ENCODE measurements at regions not wholly inside any gene's neighbourhood (a gene's known extent, or its start where the extent isn't known, plus 50 kb on each side); places are given as distances from the start of the nearest gene placed in this dataset.

DNA sequence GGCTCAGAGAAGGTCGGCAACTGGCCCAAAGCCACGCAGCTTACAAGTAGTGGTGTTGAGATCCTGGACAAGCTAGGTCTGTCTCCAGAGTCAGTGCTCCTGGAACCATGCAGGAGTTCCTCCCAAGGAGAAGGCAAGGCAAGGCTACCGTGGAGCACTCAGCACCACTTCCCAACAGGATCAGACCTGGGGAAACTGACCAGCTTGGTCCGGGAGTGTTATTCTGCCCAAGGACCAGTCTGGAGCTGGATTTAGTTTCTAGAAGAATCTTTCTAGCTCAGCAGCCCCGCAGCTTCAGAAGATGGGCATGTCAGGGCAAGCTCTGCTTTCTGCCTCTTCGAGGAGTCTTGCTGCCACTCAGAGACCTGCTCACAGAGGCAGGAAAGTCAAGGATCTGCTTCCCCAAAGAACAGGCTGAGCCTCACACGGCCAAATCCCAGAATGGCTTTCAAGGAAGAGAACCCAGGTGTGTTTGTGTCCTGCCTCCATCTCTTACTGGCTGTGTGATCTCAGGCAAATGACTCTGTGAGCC, 302.8 kb downstream of the MATN1 start:
- DNase-seq = no peak

DNA sequence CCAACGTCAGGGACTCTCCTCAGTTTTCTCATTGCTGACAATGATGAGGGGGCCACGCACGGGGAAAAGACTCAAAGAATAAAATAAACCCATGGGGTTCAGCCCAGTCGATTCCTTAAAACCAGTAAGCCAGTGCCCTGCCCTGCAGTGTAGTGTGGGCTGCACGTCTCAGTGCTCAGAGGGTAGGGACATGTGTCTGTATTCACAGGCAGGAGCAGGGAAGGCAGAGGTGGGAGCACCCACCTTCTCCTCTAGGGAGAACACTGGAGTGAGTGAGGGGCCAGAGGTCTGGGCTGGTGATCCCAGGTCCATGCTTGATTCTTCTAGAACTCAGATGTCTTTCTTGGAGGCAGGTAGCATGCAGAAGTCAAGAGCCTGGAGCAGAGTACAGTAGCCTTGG, 303.6 kb downstream of the MATN1 start:
- DNase-seq = no peak

DNA sequence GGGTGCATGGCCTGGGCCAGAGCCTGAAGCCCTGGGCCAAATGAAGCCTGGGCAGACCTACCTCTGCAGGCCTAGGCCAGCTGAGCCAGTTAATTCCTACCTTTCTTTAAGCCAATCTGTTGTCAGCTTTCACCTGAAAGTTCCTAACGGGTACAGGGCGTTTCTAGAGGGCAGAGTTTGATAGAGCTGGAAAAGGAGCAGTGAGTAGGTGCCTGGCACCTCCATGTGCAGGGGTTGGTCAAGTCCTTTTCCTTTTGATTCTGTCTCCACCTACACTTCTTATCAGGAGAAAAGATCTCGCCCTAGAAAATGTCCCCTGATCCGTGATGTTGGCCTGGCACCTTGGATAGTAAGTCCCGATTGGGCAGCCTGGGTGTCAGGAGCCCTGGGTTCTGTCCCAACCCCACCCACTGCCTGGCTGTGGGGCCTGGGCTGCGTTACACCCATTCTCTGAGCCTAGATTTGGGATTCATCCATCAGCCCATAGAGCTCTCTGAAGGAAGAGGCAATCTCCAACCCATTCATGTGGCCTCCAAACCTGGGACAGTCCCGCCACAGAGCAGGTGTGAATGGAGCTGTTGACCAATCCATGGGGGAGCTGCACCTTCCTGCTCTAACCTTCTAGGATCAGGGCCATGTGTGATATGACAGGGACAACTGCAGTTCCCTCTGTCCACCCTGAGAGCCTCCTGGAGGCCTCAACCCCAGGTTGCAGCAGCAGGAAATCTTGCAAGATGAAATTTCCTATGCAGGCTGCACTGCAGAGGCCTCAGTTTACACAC, 304.3 kb downstream of the MATN1 start:
- DNase-seq = no peak

DNA sequence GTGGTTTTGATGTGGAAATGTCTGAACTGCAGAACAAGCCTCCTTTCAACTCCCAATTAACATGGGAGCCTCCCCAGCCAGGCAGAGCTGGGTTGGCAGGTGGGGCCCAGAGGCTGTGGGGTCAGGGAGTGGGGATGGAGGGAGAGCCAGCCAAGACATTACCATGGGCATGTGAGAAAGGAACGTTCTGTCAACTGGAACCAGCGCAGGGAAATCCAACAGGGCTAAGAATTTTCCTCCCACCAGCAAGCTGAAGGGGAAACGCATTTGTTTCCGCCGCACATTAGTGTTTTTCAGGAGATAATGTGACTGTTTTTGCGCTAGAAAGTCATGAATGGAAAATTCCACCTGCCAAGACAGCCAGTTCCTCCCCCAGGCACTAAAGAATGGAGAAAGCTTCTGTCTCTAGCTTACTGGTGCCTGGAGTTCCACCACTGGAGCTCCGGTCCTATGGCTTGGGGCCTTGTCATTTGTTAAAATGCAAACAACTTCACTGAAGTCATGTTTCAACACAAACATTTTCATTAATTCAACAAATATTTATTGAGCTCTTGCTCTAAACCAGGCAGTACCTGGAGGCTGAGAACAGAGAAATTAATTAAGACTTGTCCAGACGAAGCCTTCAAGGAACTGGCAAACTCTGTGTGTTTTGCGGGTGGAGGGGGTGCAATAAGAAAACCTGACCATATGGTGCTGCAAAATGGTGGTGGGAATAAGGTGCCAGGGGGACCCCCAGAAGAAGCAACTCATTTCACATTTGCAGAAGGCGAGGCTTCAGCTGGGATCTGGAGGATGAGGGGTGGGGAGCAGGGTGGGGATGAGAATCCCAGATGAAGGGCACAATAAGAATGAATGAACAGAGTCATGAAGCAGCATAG, 305.1 kb downstream of the MATN1 start:
- DNase-seq = peak; percentile 21

DNA sequence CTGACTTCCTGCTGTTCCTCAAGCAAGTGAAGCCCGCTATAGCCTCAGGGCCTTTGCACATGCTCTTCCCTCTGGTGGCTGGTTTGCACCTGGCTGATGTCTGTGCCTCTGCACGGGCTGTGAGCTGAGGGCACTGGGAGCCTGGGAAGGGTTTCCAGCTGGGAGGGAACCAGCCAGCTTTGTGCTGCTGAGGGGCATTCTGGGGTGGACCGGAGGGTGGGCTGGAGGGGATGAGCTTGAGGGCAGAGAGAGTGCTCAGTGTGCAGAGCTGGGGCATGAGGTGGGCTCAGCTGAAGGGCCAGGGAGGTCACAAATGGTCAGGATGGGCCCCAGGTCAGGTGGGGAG, 305.7 kb downstream of the MATN1 start:
- DNase-seq = no peak

DNA sequence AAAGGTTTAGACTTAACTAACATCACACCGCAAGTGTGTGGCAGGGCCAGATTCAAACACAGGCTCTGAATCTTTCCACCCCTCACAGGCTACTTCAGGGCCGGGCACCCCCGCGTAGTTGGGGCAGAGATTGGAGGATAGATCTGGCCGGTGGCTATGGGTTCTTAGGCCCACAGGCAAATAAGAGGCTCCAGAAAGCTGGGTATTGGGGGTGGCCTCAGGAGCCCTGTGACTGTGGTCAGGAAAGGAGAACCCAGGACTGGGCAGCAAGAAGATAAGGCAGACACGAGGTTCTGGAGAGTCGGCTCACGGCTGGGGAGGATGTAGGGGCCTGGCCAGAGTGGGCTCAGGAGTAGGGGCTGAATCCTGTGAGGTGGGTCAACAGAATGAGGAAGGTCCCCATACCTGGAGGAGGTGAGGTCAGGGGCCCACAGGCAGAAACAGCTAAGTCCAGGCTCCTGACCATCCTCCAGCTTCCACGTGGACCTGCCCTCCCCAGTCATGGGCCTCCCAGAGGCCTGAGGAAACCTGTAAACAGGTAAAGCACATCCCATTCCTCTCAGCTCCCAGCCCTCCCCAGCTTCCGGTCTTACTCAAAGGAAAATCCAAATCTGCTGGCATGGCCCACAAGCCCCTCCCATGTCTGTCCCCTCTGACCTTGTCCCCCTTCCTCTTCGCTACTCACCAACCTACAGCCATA, 306.2 kb downstream of the MATN1 start:
- no peak for DNase-seq

DNA sequence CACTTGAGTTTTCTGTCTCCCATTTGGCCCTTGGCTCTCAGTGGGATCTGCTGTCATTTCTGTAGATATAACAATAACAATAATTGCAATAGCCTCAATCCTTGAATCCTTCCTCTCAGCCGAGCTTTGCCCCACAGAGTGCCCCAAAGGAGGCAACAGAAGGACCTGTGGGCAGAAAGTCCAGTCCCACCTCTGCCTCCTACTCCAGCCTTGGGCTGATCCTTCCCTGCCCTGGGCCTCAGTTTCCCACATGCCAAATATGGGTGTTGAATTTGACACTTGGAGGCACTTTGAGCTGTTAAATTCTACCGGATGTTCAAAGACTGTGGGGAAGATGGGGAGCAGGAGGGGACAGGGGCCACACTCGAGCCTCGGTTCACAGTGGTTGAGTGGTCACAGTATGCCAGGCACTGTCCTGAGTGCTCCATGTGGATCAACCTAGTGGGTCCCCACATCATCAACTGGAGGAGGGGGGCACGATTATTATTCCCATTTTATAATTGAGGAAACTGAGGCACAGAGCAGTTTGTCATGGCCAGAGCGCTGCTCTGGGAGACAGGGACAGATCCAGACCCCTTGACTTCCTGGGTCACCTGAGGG, 307.1 kb downstream of the MATN1 start:
- no peak for DNase-seq

DNA sequence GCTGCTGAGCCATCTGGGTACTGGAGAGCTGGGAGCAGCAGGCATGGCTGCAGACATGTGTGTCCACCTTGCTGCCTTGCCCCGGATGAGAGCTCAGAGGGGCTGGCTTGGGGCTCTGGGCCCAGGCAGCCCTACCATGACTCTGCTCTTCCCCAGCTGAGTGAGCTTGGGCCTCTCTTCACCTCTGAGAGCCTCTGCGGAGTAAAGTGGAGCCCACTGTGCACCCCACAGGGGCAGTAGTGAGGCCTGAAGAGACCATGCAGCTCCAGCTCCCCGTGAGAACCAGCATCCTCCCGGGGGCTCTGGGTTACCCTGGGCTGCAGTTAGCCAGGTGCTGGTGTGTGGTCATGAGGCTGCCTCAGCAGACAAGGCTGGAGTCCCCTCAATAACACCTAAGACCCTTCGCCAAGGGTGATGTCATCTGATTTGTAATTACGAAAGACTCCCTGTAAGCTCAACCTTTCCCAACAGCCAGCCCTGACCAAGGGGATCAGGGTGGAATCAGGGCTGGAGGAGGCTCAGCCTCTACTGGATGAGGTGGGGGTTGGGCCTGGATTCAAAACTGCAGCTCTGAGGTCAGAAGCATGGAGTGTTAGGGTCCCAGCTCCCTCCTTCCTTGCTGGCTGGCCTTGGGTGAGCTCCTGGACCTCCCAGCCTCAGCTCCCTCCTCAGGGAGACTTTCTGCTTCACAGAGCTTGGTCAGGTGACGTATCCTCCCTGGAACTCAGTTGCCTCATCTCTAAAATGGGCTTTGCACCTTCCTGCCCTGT, 308.0 kb downstream of the MATN1 start:
- DNase-seq = no peak

DNA sequence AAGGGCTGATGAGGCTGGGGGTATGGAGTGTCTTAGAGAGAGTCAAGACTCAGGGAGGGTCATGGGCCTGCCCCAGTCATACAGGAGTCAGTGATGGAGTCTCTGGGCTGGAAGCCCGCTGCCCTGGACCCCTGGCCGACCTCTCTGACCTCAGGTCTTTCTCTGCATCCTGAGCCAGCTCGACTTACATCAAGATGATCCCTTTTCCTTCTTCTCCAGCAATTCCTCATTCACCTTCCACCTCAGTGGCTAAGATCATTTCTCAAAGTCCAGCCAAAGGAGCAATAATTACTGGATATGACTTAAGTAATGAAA, 308.6 kb downstream of the MATN1 start:
- DNase-seq = no peak

DNA sequence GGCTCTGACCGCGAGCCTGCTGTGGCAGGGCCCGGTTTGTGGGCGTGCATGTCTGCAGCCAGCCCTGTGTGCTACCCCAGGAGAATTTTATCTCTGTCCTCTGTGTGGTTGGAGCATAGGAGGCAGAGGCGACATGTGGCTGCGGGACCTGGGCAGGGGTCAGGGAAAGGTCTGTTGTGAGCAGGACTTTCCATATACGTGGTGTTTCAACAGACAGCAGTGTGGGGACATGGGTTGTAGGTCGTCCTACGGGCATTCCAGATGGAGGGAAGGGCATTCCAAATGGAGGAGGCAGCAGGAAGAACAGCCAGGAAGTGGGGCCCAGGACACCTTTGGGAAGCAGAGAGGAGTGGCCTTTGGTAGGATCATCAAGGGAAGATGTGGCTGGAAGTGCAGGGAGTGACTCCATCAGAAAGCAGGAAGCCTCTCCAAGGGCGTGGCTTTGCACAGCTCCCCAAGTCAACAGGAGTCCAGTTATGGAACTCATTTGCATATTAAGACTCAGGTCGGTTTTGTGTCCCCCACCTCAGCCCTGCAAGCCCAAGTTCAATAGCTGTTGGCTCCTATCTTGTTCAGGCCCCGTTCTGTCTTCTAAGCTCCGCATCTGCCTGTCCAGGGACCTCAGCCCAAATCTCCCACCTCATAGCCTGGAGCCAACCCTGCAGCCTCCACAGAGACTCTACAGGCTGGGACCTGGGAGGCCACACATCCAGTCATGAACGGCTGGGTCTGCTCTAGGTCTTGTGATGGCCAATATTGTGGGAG, 309.1 kb downstream of the MATN1 start:
- DNase-seq = no peak

DNA sequence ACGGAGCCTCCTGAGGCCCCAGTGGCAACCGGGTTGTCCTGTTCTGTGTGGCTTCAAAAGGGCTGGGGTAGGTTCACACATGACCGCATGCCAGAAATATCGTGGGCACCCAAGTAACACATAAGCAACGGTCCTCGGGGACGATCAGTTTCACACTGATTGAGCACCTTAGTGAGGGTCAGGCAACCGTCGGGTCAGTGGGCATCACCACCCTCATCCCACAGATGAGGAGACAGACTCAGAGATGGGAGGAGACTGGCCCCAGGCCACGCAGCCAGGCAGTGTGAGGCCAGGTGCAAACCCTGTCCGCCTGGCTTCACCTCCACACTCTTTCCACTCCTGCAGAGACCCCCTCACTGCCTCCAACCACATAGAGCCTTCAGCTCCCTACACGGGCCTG, 309.8 kb downstream of the MATN1 start:
- DNase-seq = no peak

DNA sequence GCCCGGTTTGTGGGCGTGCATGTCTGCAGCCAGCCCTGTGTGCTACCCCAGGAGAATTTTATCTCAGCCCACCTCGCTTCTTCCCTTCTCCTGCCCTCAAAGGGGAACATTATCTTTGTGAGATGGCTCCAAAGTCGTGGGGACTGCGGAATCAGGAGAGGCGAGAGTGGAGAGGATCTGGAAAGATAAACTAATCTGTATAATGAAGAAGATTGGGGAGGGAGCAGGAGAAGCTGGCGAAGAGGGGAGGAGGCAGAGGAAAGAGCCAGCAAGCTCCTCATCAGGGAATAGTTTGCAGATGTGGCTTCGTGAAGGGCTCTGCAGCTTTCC, 310.3 kb downstream of the MATN1 start:
- no peak for DNase-seq

DNA sequence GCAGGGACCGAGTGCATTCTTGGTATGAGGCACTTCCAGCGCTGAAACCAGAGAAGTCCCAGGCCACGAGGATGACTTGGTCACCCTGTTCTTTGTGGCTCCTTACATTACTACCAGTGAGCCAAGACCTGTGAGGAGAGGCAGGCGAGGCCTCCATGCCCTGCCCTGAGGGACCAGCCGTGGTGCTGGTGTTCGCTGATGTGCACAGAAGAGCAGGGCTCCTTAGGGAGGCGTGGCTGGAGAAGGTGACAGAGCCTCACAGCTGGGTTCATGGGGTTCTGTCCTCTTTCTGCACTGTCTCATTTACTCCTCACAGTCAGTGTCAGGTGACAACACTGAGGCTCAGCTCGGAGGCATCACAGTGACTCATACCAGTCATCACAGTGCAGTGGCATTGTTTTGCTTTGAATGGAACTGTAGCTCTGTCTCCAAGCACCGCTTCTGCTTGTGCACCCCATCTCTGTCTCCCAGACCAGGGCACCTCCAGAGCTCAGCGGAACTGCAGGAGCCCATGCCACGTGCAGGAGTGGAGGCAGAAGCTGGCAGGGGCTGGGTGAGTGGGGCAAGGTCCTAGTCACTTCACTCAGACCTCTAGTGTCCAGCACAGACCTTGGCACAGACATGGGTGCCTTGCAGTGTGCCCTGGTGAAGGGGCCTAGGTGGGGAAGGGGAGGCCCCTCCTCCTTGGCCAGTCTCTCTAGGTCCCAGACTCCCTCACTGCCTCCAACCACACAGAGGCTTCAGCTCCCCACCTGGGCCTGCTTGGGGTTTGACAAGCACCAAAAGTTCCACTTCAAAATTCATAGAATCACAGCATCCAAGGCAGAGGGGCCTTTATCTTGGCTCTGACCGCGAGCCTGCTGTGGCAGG, 310.9 kb downstream of the MATN1 start:
- no peak for DNase-seq

DNA sequence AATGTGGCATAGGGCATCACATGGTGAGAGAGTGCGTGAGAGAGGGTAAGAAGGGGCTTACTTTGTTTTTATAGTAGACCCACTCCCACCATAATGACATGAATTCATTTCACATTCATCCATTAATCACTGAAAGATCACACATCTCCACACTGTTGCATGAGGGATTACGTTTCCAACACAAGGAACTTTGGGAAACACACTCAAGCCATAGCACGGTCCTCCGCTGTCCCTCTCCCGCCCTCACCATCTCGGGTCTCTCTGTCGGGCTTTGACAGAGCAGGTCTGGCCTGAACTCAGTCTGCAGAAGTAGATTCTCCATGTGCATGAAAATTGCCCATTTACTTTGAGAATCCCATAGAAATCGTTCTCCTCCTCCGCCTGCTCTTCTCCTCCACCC, 312.2 kb downstream of the MATN1 start:
- DNase-seq = no peak

DNA sequence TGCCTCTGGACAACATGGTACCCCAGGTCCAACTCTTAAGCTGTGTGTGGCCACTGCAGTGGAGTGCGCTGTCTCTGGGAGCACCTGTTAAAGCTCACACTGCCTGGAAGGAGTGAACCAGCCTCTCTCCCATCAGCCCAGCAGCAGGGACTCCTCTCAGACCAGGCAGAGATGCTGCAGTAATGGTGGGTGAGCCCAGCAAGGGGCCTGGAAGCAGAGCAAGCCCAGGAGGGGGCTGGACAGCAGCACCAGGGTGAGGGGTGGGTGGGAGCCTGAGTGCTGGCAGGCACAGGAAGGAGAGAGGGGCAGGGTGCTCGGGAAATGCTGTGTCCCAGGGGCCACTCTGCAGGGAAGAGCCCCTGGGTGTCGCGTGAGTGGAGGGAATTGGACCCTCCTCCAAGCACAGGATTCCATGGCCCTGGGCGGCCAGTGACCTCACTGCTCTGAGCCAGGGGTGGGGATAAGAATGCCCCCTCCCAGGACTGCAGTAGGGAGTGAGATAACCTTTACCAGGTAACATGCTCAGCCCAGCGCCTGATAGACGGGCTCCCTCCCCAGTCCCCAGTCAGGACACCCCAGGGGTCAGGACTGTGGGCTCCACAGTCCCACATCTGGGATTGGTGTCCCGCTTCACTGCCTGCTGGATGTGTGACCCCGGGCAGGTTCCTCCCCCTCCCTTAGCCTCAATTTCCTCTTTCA, 313.1 kb downstream of the MATN1 start:
- no peak for DNase-seq

DNA sequence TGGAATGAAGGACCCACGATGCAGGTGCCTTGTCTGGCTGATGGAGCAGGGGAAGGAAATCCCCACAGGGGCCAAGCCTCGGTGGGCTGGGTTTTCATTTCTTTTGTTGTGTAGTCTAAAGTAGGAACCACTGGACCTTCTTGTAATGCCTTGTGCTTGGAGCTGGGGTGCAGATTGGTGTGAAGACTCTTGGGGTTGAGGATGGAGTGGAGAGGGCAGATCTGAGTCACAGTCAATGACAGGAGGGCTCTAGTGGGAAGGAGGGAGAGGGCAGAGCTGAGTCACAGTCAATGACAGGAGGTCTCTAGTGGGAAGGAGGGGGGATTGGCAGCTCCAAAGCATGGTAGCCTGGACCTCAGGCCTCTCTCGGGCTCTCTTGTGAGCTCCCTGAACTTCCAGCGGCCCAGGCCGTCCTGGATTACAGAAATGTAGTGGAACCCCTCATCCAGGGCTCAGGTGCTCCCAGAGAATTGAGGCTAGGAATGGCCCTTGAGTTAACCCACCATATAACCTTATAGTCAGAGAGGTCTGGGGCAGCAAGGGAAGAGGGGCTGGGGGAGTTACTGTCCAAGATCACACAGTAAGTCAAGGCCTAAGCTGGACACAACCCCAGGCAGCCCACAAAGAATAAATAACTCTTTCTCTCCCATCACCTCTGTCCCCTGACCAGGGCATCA, 313.8 kb downstream of the MATN1 start:
- no peak for DNase-seq

DNA sequence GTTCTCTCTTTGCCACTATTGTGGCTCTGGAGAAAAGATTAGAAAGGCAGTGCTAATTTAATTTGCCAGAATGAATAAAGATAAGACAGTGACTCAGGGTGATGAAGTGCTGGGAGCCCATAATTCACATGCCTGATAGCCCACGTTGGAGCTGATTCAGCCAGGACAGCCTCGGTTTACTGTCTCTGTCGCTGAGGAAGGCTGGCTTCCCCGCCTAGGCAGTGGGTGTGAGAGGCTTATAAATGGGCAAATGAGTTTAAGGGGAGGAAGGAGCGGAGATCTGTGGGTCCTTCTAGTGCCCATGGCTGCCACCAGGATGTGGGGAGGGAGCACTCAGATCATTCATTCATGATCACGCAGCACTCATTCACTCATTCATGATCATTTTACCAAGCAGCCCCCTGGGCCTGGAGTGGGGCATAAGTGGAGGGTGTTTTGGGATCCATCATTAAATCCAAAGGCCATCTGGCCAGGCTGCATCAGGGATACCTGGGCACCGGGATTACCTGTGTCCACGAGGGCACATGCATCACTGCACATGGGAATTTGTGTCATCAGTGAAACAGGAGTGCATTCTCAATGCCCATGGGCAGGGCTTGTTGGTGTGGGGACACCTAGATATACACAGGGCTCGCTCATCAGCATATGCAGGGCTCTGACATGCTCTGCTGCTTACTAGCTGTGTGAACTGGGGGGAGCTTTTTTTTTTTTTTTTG, 315.4 kb downstream of the MATN1 start:
- DNase-seq = no peak
